ENCODE measurements at regions not wholly inside any gene's neighbourhood (a gene's known extent, or its start where the extent isn't known, plus 50 kb on each side); places are given as distances from the start of the nearest gene placed in this dataset.

DNA sequence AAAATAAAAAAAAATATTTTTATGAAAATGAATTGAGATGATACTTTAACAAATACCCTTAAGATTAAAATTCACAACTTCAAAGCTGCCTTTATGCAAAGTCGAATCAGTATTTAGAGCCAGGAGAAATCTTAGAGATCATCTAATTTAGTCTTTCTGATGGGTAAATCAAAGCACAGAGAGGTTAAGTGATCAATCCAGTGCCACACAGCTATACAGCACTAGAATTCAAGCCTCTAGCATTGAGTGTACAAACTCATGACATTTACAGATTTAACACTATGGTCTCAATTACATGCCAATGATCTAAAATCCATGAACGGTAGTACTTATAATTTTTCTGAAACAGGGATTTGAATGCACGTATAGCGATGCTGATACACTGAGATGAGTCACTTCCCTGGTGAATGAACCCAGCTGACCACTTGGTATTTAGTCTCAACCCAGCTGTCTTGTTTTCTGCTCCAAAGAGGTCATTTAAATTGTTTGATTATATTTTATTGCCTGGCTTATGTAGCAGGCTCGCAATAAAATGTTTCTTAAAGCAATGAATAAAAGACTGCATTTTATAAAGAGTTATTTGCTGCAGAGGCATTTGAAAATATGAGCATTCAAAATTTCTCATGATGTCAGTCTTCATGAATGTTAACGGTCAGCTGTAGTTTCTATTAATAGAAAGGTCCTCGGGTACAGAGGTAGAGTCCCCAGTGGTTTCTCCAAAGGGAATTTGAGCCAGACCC is 152.4 kb upstream of the PRICKLE1 start:
- TF ChIP-seq, protein P1, sequence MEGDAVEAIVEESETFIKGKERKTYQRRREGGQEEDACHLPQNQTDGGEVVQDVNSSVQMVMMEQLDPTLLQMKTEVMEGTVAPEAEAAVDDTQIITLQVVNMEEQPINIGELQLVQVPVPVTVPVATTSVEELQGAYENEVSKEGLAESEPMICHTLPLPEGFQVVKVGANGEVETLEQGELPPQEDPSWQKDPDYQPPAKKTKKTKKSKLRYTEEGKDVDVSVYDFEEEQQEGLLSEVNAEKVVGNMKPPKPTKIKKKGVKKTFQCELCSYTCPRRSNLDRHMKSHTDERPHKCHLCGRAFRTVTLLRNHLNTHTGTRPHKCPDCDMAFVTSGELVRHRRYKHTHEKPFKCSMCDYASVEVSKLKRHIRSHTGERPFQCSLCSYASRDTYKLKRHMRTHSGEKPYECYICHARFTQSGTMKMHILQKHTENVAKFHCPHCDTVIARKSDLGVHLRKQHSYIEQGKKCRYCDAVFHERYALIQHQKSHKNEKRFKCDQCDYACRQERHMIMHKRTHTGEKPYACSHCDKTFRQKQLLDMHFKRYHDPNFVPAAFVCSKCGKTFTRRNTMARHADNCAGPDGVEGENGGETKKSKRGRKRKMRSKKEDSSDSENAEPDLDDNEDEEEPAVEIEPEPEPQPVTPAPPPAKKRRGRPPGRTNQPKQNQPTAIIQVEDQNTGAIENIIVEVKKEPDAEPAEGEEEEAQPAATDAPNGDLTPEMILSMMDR (IDR thresholded peaks at IDR 0.05 in 2 of 3, conservative IDR thresholded peaks at IDR 0.05 in 1 of 3; ENCODE audit: borderline replicate concordance in 1 of 3, insufficient read depth in 1 of 3, low read depth in 2 of 3, low read length in 2 of 3) = no peak
- TF ChIP-seq SP1 (IDR thresholded peaks at IDR 0.05; ENCODE audit: low read depth) = no peak
